ENCODE measurements at regions not wholly inside any gene's neighbourhood (a gene's known extent, or its start where the extent isn't known, plus 50 kb on each side); places are given as distances from the start of the nearest gene placed in this dataset.

- TF ChIP-seq, protein P1, sequence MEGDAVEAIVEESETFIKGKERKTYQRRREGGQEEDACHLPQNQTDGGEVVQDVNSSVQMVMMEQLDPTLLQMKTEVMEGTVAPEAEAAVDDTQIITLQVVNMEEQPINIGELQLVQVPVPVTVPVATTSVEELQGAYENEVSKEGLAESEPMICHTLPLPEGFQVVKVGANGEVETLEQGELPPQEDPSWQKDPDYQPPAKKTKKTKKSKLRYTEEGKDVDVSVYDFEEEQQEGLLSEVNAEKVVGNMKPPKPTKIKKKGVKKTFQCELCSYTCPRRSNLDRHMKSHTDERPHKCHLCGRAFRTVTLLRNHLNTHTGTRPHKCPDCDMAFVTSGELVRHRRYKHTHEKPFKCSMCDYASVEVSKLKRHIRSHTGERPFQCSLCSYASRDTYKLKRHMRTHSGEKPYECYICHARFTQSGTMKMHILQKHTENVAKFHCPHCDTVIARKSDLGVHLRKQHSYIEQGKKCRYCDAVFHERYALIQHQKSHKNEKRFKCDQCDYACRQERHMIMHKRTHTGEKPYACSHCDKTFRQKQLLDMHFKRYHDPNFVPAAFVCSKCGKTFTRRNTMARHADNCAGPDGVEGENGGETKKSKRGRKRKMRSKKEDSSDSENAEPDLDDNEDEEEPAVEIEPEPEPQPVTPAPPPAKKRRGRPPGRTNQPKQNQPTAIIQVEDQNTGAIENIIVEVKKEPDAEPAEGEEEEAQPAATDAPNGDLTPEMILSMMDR (IDR thresholded peaks at IDR 0.05): no peak
- no peak for TF ChIP-seq POLR2AphosphoS5 (IDR thresholded peaks at IDR 0.05)
- no peak for TF ChIP-seq POLR2A (IDR thresholded peaks at IDR 0.05)
- no peak for TF ChIP-seq EP300 (IDR thresholded peaks at IDR 0.05)
Measured at GRCh38 chr19:30780456-30780855, 408.3 kb downstream of the ZNF536 start.
